ENCODE measurements at regions not wholly inside any gene's neighbourhood (a gene's known extent, or its start where the extent isn't known, plus 50 kb on each side); places are given as distances from the start of the nearest gene placed in this dataset.

GRCh38 chr5:73256012-73256411, 83.0 kb downstream of the TMEM174 start:
- ChIA-PET CTCF (no interaction called here), POLR2A (no interaction called here)
- H3K27ac Mint-ChIP-seq, result no peak overlapping the region
- no peaks in the 10 kb centered on the region for H3K9me3 Mint-ChIP-seq
- H3K36me3 Mint-ChIP-seq (ENCODE audit: low read depth), result no peaks in the 10 kb centered on the region
- no peak overlapping the region for H3K4me3 Mint-ChIP-seq
- intact Hi-C loops (cut with micrococcal nuclease), result no loop called here
- TF ChIP-seq CTCF (IDR thresholded peaks at IDR 0.05), result no peak
- peaks cover 26% of the 10 kb centered on the region for H3K27me3 Mint-ChIP-seq
- ATAC-seq (ENCODE audit: low read depth) (no peak), DNase-seq (no peak)
- no peaks in the 10 kb centered on the region for H3K4me1 Mint-ChIP-seq

GRCh38 chr5:73254642-73255041, 81.6 kb downstream of the TMEM174 start:
- TF ChIP-seq CTCF (IDR thresholded peaks at IDR 0.05), result no peak
- no peak overlapping the region for H3K4me3 Mint-ChIP-seq
- no peaks in the 10 kb centered on the region for H3K9me3 Mint-ChIP-seq
- DNase-seq, result no peak
- no peak overlapping the region for H3K27ac Mint-ChIP-seq
- intact Hi-C loops (cut with micrococcal nuclease), result no loop called here
- ChIA-PET POLR2A (no interaction called here), CTCF (no interaction called here)
- H3K36me3 Mint-ChIP-seq (ENCODE audit: low read depth), result no peaks in the 10 kb centered on the region
- peaks cover 27% of the 10 kb centered on the region for H3K27me3 Mint-ChIP-seq
- H3K4me1 Mint-ChIP-seq, result no peaks in the 10 kb centered on the region
- no peak for ATAC-seq (ENCODE audit: low read depth)

GRCh38 chr5:73253047-73253660, 80.2 kb downstream of the TMEM174 start:
- Mint-ChIP-seq H3K4me3 (no peak overlapping the region), H3K4me1 (no peaks in the 10 kb centered on the region), H3K27me3 (peaks cover 24% of the 10 kb centered on the region), H3K36me3 (ENCODE audit: low read depth) (no peaks in the 10 kb centered on the region), H3K27ac (no peak overlapping the region), H3K9me3 (no peaks in the 10 kb centered on the region)
- no peak for DNase-seq
- intact Hi-C loops (cut with micrococcal nuclease), result no loop called here
- TF ChIP-seq CTCF (IDR thresholded peaks at IDR 0.05), result no peak
- POLR2A ChIA-PET, result no interaction called here
- CTCF ChIA-PET, result no interaction called here
- no peak for ATAC-seq (ENCODE audit: low read depth)

DNA sequence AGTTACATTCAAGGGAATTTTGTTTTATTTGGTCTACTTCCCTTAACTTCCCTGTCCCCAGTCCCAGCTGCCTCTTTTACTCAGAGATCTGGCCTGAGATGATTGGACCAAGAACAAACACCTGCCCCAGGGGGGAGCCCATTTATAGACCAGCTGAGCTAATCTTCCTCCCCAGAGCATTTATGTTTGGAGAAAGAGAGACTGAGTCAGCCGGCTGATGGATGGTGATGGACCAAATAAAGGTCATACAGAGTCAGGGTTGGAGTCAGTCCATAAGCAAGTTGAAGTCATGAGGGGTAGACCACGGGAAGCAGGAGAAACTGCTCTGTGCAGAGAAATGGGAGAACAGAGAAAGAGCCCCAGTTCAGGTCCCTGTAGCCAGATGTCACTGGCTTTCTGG, 77.7 kb downstream of the TMEM174 start:
- Mint-ChIP-seq H3K4me1 (peaks cover 2% of the 10 kb centered on the region), H3K27ac (no peak overlapping the region), H3K36me3 (ENCODE audit: low read depth) (no peaks in the 10 kb centered on the region), H3K4me3 (no peak overlapping the region), H3K9me3 (no peaks in the 10 kb centered on the region), H3K27me3 (peaks cover 26% of the 10 kb centered on the region)
- DNase-seq (no peak), ATAC-seq (ENCODE audit: low read depth) (no peak)
- ChIA-PET CTCF (no interaction called here), POLR2A (no interaction called here)
- no peak for TF ChIP-seq CTCF (IDR thresholded peaks at IDR 0.05)
- intact Hi-C loops (cut with micrococcal nuclease), result no loop called here

DNA sequence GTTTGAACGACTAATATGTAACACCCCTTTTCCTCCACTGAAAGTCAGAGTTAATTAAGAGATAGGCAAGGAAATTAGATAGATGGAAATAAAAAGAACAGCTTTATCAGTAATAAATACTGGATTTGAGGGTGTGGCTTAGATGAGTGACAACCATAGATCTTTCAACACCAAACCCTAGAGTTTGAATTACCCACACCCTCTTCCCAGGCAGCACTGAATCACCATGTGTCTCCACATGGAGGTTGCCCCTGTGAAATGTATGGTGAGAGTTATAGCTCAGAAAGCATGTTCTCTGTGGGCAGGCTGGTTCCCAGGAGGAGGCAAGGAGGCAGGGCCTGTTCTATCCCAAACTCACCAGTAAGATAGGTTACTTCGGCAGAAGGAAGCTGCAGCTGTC, 69.7 kb downstream of the TMEM174 start:
- Mint-ChIP-seq H3K9me3 (no peaks in the 10 kb centered on the region), H3K4me3 (no peak overlapping the region), H3K27ac (no peak overlapping the region), H3K27me3 (peaks cover 13% of the 10 kb centered on the region), H3K4me1 (peaks cover 2% of the 10 kb centered on the region), H3K36me3 (ENCODE audit: low read depth) (no peaks in the 10 kb centered on the region)
- no peak for DNase-seq
- no peak for ATAC-seq (ENCODE audit: low read depth)
- POLR2A ChIA-PET, result no interaction called here
- intact Hi-C loops (cut with micrococcal nuclease), result no loop called here
- CTCF ChIA-PET, result interaction anchor here (0.9 kb wide), 1 partner anchor 42 kb away, joined by 3 read pairs; no protein-coding TSS in a partner anchor
- no peak for TF ChIP-seq CTCF (IDR thresholded peaks at IDR 0.05)

All from activated B cell treated with CpG ODN at 0.5 μM for 24 hours (primary cell).